Memory B cell (primary cell): ENCODE measurements at regions not wholly inside any gene's neighbourhood (a gene's known extent, or its start where the extent isn't known, plus 50 kb on each side); places are given as distances from the start of the nearest gene placed in this dataset.

Experiments
- ATAC-seq: fragments of 150-1000 bp; cut with Tn5 transposase; 2 replicates; pipeline ENCODE4 v1.10.0; 2021; ENCODE audit warnings: low read depth, mild to moderate bottlenecking, moderate library complexity
- DNase-seq, 2 donors: peaks; one replicate each; pipeline ENCODE4 v3.0.0; 2022; ENCODE audit warnings: low spot score in 2 of 2
- H3K27ac Mint-ChIP-seq: one replicate; pipeline ENCODE4 v1.8.0; 2022; ENCODE audit warnings: mild to moderate bottlenecking, moderate library complexity, mixed read lengths
- H3K27me3 Mint-ChIP-seq: one replicate; pipeline ENCODE4 v1.8.0; 2022; ENCODE audit warnings: mixed read lengths
- H3K36me3 Mint-ChIP-seq: one replicate; pipeline ENCODE4 v1.8.0; 2022; ENCODE audit warnings: mild to moderate bottlenecking, mixed read lengths
- H3K4me1 Mint-ChIP-seq: one replicate; pipeline ENCODE4 v1.8.0; 2022; ENCODE audit warnings: mixed read lengths
- H3K4me3 Mint-ChIP-seq: one replicate; pipeline ENCODE4 v1.8.0; 2022; ENCODE audit warnings: mild to moderate bottlenecking, moderate library complexity, mixed read lengths
- H3K9me3 Mint-ChIP-seq: one replicate; pipeline ENCODE4 v1.8.0; 2022; ENCODE audit warnings: mixed read lengths

DNA sequence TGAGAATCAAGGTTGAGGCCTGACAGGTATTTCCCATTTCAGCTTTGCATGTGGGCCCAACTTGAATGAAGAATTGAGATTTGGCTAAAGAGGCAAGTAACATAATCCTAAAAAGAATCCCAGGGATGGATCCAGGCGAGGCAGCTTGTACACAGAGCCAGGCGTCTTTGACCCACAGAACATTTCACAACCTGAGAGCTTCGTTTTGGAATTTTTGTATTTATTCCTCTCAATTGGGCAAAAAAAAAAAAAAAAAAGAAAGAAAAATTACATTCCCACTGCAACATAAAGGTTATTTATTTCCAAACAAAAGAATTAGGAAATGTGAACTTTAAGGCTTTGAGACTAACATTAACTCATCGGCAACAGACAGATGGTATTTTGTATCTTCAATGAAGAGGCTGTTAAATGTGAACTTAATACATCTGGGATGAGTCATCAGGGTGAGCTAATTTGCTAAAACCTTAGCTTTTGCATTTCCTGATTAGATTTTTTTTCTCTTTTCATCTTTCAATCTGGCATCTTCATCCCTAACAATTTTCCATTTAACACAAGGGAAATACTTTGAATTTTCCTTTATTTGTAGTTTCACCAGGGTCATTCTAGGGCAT lies 478.5 kb upstream of the TNP1 start:
- H3K9me3 Mint-ChIP-seq: peaks cover 2% of the 10 kb centered on the region
- H3K36me3 Mint-ChIP-seq: peaks cover 2% of the 10 kb centered on the region
- H3K27ac Mint-ChIP-seq: no peak overlapping the region
- H3K27me3 Mint-ChIP-seq: peaks cover 4% of the 10 kb centered on the region
- no peaks in the 10 kb centered on the region for H3K4me1 Mint-ChIP-seq
- no peak for ATAC-seq
- DNase-seq: no peak
- no peak overlapping the region for H3K4me3 Mint-ChIP-seq

DNA sequence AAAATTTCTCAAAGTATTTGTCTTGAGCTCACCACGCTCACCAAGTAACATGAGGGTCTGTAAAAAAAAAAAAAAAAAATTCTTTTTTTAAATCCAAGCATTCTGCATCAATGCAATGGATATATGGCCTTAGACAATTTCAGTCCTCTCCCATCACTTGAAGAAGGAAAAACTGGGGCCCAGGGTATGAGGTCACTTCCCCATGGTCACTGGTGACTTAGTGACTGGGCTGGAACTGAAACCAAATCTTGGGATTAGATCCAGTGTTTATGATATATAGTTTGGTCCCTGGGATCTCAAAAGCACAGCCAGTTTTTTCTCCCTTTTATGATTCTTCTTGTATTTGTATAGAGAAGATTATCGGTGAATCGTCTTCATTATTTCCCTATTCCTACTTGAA lies 477.9 kb upstream of the TNP1 start:
- DNase-seq: no peak
- H3K27me3 Mint-ChIP-seq: peaks cover 5% of the 10 kb centered on the region
- ATAC-seq: no peak
- H3K4me3 Mint-ChIP-seq: no peak overlapping the region
- peaks cover 3% of the 10 kb centered on the region for H3K36me3 Mint-ChIP-seq
- H3K4me1 Mint-ChIP-seq: no peaks in the 10 kb centered on the region
- H3K27ac Mint-ChIP-seq: no peak overlapping the region
- peaks cover 2% of the 10 kb centered on the region for H3K9me3 Mint-ChIP-seq

DNA sequence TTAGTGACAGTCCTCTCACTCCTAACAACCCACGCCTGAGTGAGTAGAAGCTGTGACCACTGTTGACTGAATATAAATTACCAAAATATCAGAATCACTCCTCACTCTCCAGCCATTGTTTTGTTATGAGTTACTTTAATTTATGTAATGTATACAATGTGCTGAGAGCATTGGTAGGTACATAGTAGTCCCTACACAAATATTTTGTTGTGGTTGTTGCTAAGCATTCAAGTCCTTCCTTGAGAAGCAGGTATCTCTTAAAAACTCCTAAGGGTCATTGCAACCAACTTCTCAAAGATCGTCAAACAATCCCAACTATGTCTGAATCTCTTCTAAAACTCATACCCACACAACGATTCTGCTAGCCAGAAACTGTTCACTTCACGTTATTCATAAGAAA lies 476.8 kb upstream of the TNP1 start:
- DNase-seq: no peak
- peaks cover 2% of the 10 kb centered on the region for H3K9me3 Mint-ChIP-seq
- H3K4me1 Mint-ChIP-seq: no peaks in the 10 kb centered on the region
- H3K4me3 Mint-ChIP-seq: no peak overlapping the region
- ATAC-seq: no peak
- H3K27me3 Mint-ChIP-seq: peaks cover 7% of the 10 kb centered on the region
- H3K27ac Mint-ChIP-seq: no peak overlapping the region
- H3K36me3 Mint-ChIP-seq: peaks cover 5% of the 10 kb centered on the region

DNA sequence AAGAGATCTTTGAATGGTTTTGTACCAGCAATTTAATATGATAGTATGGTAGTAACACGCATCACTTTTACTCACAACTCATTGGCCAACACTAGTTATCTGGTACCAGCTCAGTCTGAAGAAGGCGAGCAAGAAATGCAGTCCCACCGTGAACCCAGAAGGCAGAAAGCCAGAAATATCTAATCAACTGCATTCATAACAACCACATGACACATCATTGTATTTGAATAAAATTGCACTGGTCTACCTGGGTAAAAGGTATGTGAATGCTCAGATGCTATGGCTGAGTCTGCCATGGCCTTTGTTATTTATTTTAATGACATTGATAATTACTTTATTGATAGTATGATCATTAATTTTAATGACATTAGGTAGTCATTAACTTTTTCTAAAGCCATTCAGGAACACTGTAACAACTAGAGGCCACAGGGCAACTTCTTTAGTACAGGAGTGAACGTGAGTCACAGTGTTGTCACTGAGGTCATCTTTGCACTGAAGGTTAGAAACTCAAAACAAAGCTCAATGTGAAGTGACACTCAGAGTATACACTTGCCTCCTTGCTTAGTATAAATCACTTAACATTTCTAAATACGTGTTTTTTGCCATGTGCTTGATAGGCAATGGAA lies 475.6 kb upstream of the TNP1 start:
- peaks cover 5% of the 10 kb centered on the region for H3K36me3 Mint-ChIP-seq
- H3K4me3 Mint-ChIP-seq: no peak overlapping the region
- no peaks in the 10 kb centered on the region for H3K4me1 Mint-ChIP-seq
- DNase-seq (no peak), ATAC-seq (no peak)
- H3K27me3 Mint-ChIP-seq: peaks cover 7% of the 10 kb centered on the region
- no peak overlapping the region for H3K27ac Mint-ChIP-seq
- peaks cover 2% of the 10 kb centered on the region for H3K9me3 Mint-ChIP-seq

DNA sequence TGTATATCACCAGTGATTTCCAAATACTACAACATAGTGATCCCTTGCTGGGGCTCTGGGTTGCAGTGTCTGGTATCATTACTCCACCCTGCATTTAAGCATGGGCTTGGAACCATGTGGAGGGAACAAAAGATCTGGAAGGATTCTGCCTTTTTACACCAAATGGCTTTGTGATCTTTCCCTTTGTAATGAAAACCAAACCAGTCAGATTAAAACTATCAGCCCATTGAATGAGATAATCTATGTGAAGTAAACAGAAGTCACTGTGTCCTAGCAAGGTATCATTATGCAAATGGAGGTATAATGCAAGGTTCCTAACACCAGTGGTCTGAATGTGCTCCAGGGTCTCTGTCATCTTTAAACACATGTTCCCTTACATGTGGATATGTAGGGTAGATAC lies 474.7 kb upstream of the TNP1 start:
- Mint-ChIP-seq H3K36me3 (peaks cover 5% of the 10 kb centered on the region), H3K27me3 (peaks cover 7% of the 10 kb centered on the region), H3K4me3 (no peak overlapping the region), H3K4me1 (no peaks in the 10 kb centered on the region), H3K27ac (no peak overlapping the region), H3K9me3 (peaks cover 2% of the 10 kb centered on the region)
- DNase-seq: no peak
- no peak for ATAC-seq

DNA sequence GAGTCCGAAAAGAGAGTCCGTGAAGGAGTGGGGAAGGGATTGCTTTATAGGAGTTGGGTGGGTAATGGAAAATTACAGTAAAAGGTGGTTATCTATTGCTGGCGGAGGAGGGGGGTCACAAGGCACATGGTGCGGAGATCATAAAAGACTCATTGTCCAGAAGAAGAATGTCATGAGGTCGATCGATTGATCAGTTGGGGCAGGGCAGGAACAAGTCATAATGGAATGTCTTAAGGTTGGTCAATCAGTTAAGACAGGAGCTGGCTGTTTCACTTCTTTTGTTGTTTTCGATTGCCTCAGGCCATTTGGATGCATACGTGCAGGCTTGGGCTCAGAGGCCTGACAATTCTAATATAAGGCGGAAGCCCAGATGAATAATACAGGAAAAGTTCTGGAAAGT lies 473.0 kb upstream of the TNP1 start:
- H3K4me3 Mint-ChIP-seq: no peak overlapping the region
- peaks cover 2% of the 10 kb centered on the region for H3K9me3 Mint-ChIP-seq
- H3K27ac Mint-ChIP-seq: no peak overlapping the region
- H3K4me1 Mint-ChIP-seq: no peaks in the 10 kb centered on the region
- DNase-seq (no peak), ATAC-seq (no peak)
- H3K36me3 Mint-ChIP-seq: peaks cover 5% of the 10 kb centered on the region
- peaks cover 7% of the 10 kb centered on the region for H3K27me3 Mint-ChIP-seq

DNA sequence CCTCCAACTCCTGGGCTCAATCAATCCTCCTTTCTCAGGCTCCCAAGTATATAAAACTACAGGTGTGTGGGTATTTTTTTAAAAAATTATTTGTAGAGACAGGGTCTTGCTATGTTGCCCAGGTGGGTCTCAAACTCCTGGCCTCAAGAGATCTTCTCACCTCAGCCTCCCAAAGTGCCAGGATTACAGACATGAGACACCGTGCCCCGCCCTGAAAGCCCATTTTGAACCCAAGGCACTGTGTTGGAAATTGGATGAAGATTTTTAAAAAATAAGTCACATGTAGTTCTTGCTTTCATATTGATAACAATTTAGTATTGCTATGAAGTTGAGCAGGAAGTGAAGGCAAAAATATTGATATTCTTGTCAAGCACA lies 472.5 kb upstream of the TNP1 start:
- Mint-ChIP-seq H3K4me3 (no peak overlapping the region), H3K4me1 (no peaks in the 10 kb centered on the region), H3K9me3 (peaks cover 1% of the 10 kb centered on the region), H3K27ac (no peak overlapping the region), H3K36me3 (peaks cover 4% of the 10 kb centered on the region), H3K27me3 (peaks cover 10% of the 10 kb centered on the region)
- DNase-seq: no peak
- ATAC-seq: no peak

DNA sequence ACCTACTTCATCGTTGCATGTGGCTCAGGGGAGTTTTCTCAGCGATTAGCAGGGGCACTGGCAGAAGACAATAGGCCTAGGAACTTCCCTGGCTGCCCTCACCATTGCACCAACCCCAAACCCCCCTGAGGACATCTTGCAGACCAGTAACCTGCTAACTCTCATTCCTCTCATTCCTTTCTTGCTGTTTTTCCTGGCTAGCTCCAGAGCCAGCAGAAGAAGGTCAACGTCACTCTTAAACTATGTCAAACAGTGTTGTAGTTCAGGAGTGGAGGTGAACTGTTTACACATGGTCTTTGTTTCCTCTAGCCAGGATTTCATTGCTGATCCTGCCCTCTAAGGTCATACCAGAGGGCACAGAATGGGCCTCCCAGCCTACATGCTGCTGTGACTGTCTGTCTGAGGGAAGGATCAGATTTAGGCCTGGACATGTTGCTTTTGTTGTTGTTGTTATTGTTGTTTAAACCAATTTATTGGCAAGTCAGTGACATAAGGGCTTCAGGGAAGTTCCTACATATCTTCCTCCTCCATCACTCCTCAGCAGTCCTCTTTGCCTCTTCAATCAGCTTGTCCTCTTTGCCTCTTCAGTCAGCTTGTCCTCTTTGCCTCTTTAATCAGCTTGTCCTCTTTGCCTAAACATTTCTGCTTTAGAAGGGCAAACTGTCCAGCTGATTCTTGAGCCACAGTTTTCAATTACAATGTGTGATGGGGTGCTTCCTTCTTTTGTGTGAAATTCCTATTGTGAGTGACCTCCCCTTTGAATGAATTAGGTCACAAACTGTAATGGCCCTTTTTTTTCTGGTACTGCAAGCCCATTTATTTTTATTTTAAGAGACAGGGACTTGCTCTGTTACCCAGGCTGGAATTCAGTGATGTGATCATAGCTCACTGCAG lies 471.9 kb upstream of the TNP1 start:
- H3K36me3 Mint-ChIP-seq: peaks cover 3% of the 10 kb centered on the region
- no peak overlapping the region for H3K4me3 Mint-ChIP-seq
- H3K27me3 Mint-ChIP-seq: peaks cover 10% of the 10 kb centered on the region
- no peak for ATAC-seq
- H3K9me3 Mint-ChIP-seq: no peaks in the 10 kb centered on the region
- H3K27ac Mint-ChIP-seq: no peak overlapping the region
- H3K4me1 Mint-ChIP-seq: no peaks in the 10 kb centered on the region
- no peak for DNase-seq

DNA sequence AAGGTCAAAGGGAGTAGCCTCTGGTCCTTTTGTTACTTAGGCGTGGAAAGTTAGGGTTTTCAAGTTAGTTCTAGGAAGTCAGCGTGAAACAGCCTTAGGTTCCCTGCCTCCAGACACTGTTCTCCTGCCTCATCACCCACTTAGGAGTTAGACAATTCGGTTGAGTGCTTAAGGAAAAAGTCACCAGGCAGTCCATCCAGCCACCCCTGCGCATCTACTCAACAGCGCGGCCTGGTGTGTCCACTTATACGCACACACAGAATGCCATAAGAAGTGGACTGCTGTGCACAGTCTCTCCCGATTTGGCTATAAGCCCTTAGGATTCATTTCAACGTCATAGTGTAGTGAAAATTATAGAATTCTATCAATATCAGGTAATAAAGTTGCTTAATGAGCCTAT lies 470.8 kb upstream of the TNP1 start:
- ATAC-seq (no peak), DNase-seq (no peak)
- Mint-ChIP-seq H3K36me3 (peaks cover 3% of the 10 kb centered on the region), H3K27ac (no peak overlapping the region), H3K9me3 (no peaks in the 10 kb centered on the region), H3K27me3 (peaks cover 11% of the 10 kb centered on the region), H3K4me1 (no peaks in the 10 kb centered on the region), H3K4me3 (no peak overlapping the region)

DNA sequence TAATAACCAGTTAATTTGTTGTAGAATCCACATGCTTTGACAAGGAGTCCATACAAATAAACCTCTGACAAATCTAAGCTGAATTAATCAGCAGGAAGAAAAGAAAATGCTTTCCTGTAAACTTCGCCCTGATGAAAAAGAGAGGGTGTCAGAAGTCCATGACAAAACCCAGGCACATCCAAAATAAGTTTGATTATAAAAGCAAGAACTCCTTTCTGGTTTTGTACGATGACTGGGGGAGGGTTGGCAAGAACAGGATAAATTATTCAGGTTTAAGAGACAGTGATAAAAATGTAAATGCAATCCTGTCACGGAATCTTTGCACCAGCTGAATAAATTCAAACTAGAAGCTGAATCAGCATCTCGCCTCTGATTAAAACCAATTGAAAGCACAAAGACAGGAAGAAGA lies 469.2 kb upstream of the TNP1 start:
- peaks cover 9% of the 10 kb centered on the region for H3K36me3 Mint-ChIP-seq
- no peak for ATAC-seq
- no peak for DNase-seq
- H3K4me3 Mint-ChIP-seq: no peak overlapping the region
- no peaks in the 10 kb centered on the region for H3K4me1 Mint-ChIP-seq
- H3K9me3 Mint-ChIP-seq: peaks cover 8% of the 10 kb centered on the region
- H3K27ac Mint-ChIP-seq: no peak overlapping the region
- H3K27me3 Mint-ChIP-seq: peaks cover 15% of the 10 kb centered on the region

DNA sequence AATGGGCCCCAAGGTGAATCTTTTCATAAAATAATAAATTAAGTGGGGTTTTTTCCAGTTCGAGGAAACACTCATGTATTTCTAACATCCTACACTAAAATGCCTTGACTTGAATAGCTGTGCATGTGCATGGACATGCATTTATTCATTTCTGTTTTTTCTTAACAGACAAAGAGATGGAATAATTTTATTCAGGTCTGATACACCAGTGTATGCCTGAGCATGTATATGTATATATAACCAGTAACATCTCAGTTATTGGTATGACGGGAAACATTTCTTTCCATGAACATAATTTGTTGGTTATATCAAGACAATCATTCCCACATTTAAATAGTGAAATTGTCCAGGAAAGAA lies 468.7 kb upstream of the TNP1 start:
- DNase-seq (no peak), ATAC-seq (no peak)
- H3K9me3 Mint-ChIP-seq: peaks cover 12% of the 10 kb centered on the region
- H3K36me3 Mint-ChIP-seq: peaks cover 11% of the 10 kb centered on the region
- H3K27me3 Mint-ChIP-seq: peaks cover 14% of the 10 kb centered on the region
- H3K4me3 Mint-ChIP-seq: no peak overlapping the region
- H3K4me1 Mint-ChIP-seq: no peaks in the 10 kb centered on the region
- no peak overlapping the region for H3K27ac Mint-ChIP-seq

DNA sequence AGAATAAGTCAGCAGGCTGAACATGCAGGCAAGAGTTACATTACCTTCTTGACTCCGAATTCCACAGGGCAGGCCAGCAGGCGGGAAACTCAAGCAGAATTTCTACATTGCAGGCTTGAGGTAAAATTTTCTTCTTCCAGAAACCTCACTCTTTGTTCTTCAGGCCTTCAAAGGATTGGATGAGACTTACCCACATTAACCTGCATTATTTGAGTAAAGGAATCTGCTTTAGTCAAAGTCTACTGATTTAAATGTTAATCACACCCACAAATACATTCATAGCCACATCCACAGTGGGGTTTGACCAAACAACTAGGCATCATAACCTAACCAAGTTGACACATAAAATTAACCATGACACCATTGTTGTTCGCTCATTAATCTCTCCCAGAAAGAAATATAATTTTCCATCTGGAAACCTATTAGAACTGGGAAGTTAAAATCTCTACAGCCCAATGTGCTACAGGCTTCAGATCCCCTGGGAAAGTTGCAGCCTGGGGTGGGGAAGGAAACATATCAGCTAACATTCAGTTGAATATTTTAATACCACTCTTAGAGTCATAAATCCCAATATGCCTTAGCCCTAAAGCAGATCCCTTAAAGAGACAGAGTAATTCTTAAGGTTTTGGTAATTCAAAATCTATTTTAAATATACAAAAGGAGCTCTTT lies 468.2 kb upstream of the TNP1 start:
- DNase-seq (no peak), ATAC-seq (no peak)
- Mint-ChIP-seq H3K9me3 (peaks cover 13% of the 10 kb centered on the region), H3K27ac (no peak overlapping the region), H3K4me3 (no peak overlapping the region), H3K27me3 (peaks cover 14% of the 10 kb centered on the region), H3K4me1 (no peaks in the 10 kb centered on the region), H3K36me3 (peaks cover 12% of the 10 kb centered on the region)

DNA sequence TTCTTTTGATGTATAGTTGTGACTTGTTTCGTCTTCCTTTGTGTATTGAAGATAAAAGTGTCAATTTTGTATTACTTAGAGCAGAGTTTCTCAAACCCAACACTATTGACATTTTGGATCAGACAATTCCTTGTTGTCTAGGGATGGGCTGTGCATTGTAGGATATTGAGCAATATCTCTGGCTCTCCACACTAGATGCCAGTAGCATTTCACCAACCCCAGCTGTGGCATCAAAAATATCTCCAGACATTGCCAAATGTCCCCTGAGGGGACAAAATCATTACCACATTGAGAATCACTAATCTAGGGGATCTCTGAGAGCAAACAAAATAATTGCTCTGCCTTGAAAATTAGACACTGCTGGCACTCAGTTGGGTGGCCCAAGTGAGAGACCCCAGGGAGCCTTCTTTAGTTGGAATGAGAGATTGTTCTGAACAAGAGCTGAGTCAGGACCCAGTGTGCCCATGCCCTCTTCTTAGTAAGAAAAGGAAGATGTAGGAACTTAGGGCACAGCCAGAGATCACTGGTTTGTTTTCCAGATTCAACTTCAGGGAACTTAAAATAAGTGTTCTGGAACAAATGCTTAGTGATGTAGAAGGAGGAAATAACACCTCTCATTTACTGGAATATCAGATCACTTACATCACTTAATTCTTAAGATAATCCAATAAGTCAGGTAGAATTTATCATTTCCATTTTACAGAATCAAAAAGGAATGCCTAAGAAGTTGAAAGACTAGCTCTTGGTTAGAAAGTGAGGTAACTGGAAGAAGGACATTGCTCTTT lies 466.6 kb upstream of the TNP1 start:
- Mint-ChIP-seq H3K36me3 (peaks cover 10% of the 10 kb centered on the region), H3K9me3 (peaks cover 14% of the 10 kb centered on the region), H3K4me3 (no peak overlapping the region), H3K27ac (no peak overlapping the region), H3K27me3 (peaks cover 11% of the 10 kb centered on the region), H3K4me1 (no peaks in the 10 kb centered on the region)
- no peak for ATAC-seq
- no peak for DNase-seq
